SU-DHL-6 (cell line): ENCODE measurements at regions not wholly inside any gene's neighbourhood (a gene's known extent, or its start where the extent isn't known, plus 50 kb on each side); places are given as distances from the start of the nearest gene placed in this dataset.

Experiments used
- CTCF ChIP-seq: fragments of 200-600 bp; sonication (generic); IDR thresholded peaks from one replicate; pipeline ENCODE4 v1.5.1; 2017; ENCODE audit warnings: antibody characterized with exemption, mild to moderate bottlenecking, low read length, moderate library complexity; ENCODE audit not compliant: insufficient read depth, poor library complexity, severe bottlenecking
- EZH2phosphoT487 ChIP-seq: fragments of 200-600 bp; sonication (generic), shearing (Covaris generic); conservative IDR thresholded peaks from 2 replicates; pipeline ENCODE4 v1.6.1; 2018; ENCODE audit warnings: mild to moderate bottlenecking, antibody characterized with exemption, low read length, moderate library complexity, mixed read lengths

GRCh38 chr14:87838931-87839330 is 154.1 kb downstream of the GALC start:
- no peak for TF ChIP-seq CTCF
- TF ChIP-seq EZH2phosphoT487, result no peak
